Adrenal gland (tissue), 9 donors: ENCODE measurements at regions not wholly inside any gene's neighbourhood (a gene's known extent, or its start where the extent isn't known, plus 50 kb on each side); places are given as distances from the start of the nearest gene placed in this dataset.

ENCODE experiments used
- DNase-seq, 7 donors: peaks; one replicate each; pipeline ENCODE4 v3.0.0-alpha.2; 2019 to 2020
- H3K27ac ChIP-seq, 5 donors: fragments of 200-600 bp; sonication (generic) in 4 of 5; 1 replicate in 3 of 5; 2 replicates in 2 of 5; pipeline versions ENCODE4 v1.5.1 to v1.8.0; 2016 to 2020; ENCODE audit warnings: mild to moderate bottlenecking in 1 of 5
- H3K27me3 ChIP-seq: fragments of 200-600 bp; 2 replicates; pipeline ENCODE4 v1.8.0; 2021
- H3K36me3 ChIP-seq, 2 donors: fragments of 200-600 bp; replicated peaks in 1 of 2; 1 replicate in 1 of 2; 2 replicates in 1 of 2; pipeline versions ENCODE4 v1.5.1 to v1.8.0; 2018 to 2022
- H3K4me1 ChIP-seq, 2 donors: fragments of 200-600 bp; replicated peaks in 1 of 2; 1 replicate in 1 of 2; 2 replicates in 1 of 2; pipeline versions ENCODE4 v1.5.1 to v1.8.0; 2018 to 2021
- H3K4me3 ChIP-seq, 4 donors: fragments of 200-600 bp; sonication (generic) in 3 of 4; one replicate each; pipeline ENCODE4 v1.5.1; 2016 to 2018
- H3K9me3 ChIP-seq, 3 donors: fragments of 200-600 bp; sonication (generic) in 1 of 3; replicated peaks in 1 of 3; 1 replicate in 2 of 3; 2 replicates in 1 of 3; pipeline versions ENCODE4 v1.5.1 to v1.8.0; 2016 to 2021
- CTCF ChIP-seq, 6 experiments: fragments of 450-650 bp in 4 of 6; fragments of 200-600 bp in 2 of 6; sonication (generic) in 1 of 6; IDR thresholded peaks; 1 replicate in 5 of 6; 2 replicates in 1 of 6; pipeline versions ENCODE4 v1.5.1 to v1.8.0; 2016 to 2021; ENCODE audit warnings: antibody characterized with exemption in 6 of 6, mild to moderate bottlenecking in 2 of 6, moderate library complexity in 1 of 6
- POLR2A ChIP-seq, 2 donors: fragments of 450-650 bp; IDR thresholded peaks; one replicate each; pipeline ENCODE4 v1.6.1; 2017; ENCODE audit warnings: antibody characterized with exemption in 2 of 2, mild to moderate bottlenecking in 2 of 2, moderate library complexity in 1 of 2
- WGBS, 4 donors: extraction: QIAGEN DNeasy Blood & Tissue Kit in 2 of 4; methylation state at CpG; one replicate each; pipeline versions ENCODE4 v1.1.5 to v1.1.7; 2013 to 2017; 5-methylcytosine and 5-hydroxymethylcytosine counted together
- intact Hi-C, 2 donors: fragments of 100-400 bp; cut with DNase I; formaldehyde crosslinking; loops; one replicate each; pipeline versions ENCODE4 v1.14.1 to v1.15.0; 2022 to 2023
- donor health status: healthy with polysubstance abuse.
- donor health status: Bipolar disorder and iron deficiency.
- donor health status: DM: yes; HTN: yes; CAD: no.
- donor health status: DM: no; HTN: no; CAD: no.
- donor health status: DM: no; HTN: no; CAD: no.

- Histone ChIP-seq H3K27ac (no peak overlapping the region), H3K4me3 (no peak overlapping the region), H3K36me3 (no peaks in the 10 kb centered on the region), H3K27me3 (no peaks in the 10 kb centered on the region), H3K4me1 (no peaks in the 10 kb centered on the region), H3K9me3 (no peaks in the 10 kb centered on the region)
- 82 to 96% (median 83%) methylated on average over 1 of the region's 1 CpG for WGBS, 4 donors
- no peak for TF ChIP-seq CTCF (IDR thresholded peaks at IDR 0.05)
- TF ChIP-seq POLR2A (IDR thresholded peaks at IDR 0.05) = no peak
- intact Hi-C loops = loop anchor here in 1 of 2 donors (10.0 kb wide), 1 partner anchor 345 kb away; no protein-coding TSS in a partner anchor
- DNase-seq = no peak
These were observed 142.9 kb upstream of the PODXL start for GRCh38 chr7:131699323-131699722.

GRCh38 chr7:131692131-131692960, 135.9 kb upstream of the PODXL start:
- Histone ChIP-seq H3K4me1 (no peaks in the 10 kb centered on the region), H3K4me3 (no peak overlapping the region), H3K9me3 (no peaks in the 10 kb centered on the region), H3K27ac (no peak overlapping the region), H3K27me3 (peaks cover 14% of the 10 kb centered on the region), H3K36me3 (no peaks in the 10 kb centered on the region)
- intact Hi-C loops = loop anchor here in 1 of 2 donors (10.0 kb wide), 1 partner anchor 352 kb away; no protein-coding TSS in a partner anchor
- TF ChIP-seq POLR2A (IDR thresholded peaks at IDR 0.05) (no peak), CTCF (IDR thresholded peaks at IDR 0.05) (peak; percentile 45 to 69 (median 62))
- 16 to 94% (median 21%) methylated on average over 6 to 30 of the region's 30 CpGs for WGBS, 4 donors
- peak; percentile 25 to 80 (median 52) for DNase-seq

GRCh38 chr7:131691454-131692130, 135.2 kb upstream of the PODXL start:
- 41 to 48% (median 46%) methylated on average over 12 of the region's 12 CpGs for WGBS, 4 donors
- DNase-seq = no peak

More at GRCh38 chr7:131691454-131692130, 135.2 kb upstream of the PODXL start:
- H3K9me3 ChIP-seq = no peaks in the 10 kb centered on the region
- no peak overlapping the region for H3K27ac ChIP-seq
- intact Hi-C loops = loop anchor here in 1 of 2 donors (10.0 kb wide), 1 partner anchor 353 kb away; no protein-coding TSS in a partner anchor
- peaks cover 14% of the 10 kb centered on the region for H3K27me3 ChIP-seq
- TF ChIP-seq POLR2A (IDR thresholded peaks at IDR 0.05) (no peak), CTCF (IDR thresholded peaks at IDR 0.05) (no peak)
- H3K4me3 ChIP-seq = no peak overlapping the region
- no peaks in the 10 kb centered on the region for H3K4me1 ChIP-seq
- H3K36me3 ChIP-seq = no peaks in the 10 kb centered on the region
